SK-N-MC (cell line): ENCODE measurements at regions not wholly inside any gene's neighbourhood (a gene's known extent, or its start where the extent isn't known, plus 50 kb on each side); places are given as distances from the start of the nearest gene placed in this dataset.

Experiments used
- EZH2 ChIP-seq: fragments of 200-600 bp; sonication (generic); IDR thresholded peaks from one replicate; pipeline ENCODE4 v1.6.1; 2017; ENCODE audit warnings: antibody characterized with exemption
- POLR2AphosphoS5 ChIP-seq: IDR thresholded peaks from 2 replicates; pipeline ENCODE4 v1.6.1; 2012; ENCODE audit warnings: mild to moderate bottlenecking, low read depth, low read length, borderline replicate concordance

DNA sequence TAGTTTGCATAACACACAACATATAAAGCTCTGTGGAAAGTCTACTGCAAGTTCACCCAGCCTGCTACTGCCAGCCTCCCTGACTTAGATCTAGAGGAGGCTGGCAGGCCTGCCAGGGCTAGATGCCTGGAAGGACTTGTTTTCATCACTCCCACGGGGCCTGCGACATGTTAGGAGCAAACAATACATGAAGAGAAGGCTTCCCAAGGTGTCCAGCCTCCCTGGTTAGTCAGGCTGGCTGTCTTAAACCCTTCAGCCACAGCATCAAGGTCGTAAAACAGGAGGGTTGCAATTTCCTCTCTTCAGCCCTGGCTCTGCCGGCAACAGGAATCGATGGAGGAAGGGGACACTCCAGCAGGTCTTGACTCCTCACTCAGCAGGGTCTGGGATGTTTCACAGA is 104.5 kb downstream of the NGF start:
- TF ChIP-seq EZH2 (no peak), POLR2AphosphoS5 (no peak)
